SU-DHL-6 (cell line): ENCODE measurements at regions not wholly inside any gene's neighbourhood (a gene's known extent, or its start where the extent isn't known, plus 50 kb on each side); places are given as distances from the start of the nearest gene placed in this dataset.

Experiments used
- H2AFZ ChIP-seq: fragments of 200-600 bp; sonication (generic); 2 replicates; pipeline ENCODE4 v1.6.1; 2014; ENCODE audit warnings: low read depth, mild to moderate bottlenecking, moderate library complexity, mixed read lengths, antibody characterized with exemption, low read length; ENCODE audit not compliant: severe bottlenecking
- H3F3A ChIP-seq: fragments of 200-600 bp; shearing (Covaris generic); 2 replicates; pipeline ENCODE4 v1.6.0; 2016; ENCODE audit warnings: antibody characterized with exemption, mild to moderate bottlenecking; ENCODE audit not compliant: insufficient read depth
- H3K27ac ChIP-seq: fragments of 200-600 bp; sonication (generic); 2 replicates; pipeline ENCODE4 v1.5.1; 2016; ENCODE audit warnings: low read depth, mild to moderate bottlenecking, low read length, moderate library complexity, mixed read lengths
- H3K27me3 ChIP-seq: fragments of 200-600 bp; sonication (generic), shearing (Covaris generic); 2 replicates; pipeline ENCODE4 v1.6.0; 2014; ENCODE audit warnings: mild to moderate bottlenecking, low read length
- H3K36me3 ChIP-seq: fragments of 200-600 bp; sonication (generic); 2 replicates; pipeline ENCODE4 v1.6.1; 2014; ENCODE audit warnings: mild to moderate bottlenecking, low read length, mixed read lengths
- H3K4me2 ChIP-seq: fragments of 300-600, 200-600 bp; shearing (Covaris generic), sonication (generic); 2 replicates; pipeline ENCODE4 v1.6.0; 2014; ENCODE audit warnings: low read length, low read depth, mild to moderate bottlenecking; ENCODE audit not compliant: poor library complexity, severe bottlenecking
- H3K4me3 ChIP-seq: fragments of 200-600 bp; sonication (generic); 2 replicates; pipeline ENCODE4 v1.5.1; 2014; ENCODE audit warnings: antibody characterized with exemption, low read length, mild to moderate bottlenecking, mixed read lengths; ENCODE audit not compliant: insufficient read depth, poor library complexity, severe bottlenecking
- H3K79me2 ChIP-seq: fragments of 200-600 bp; sonication (generic); 2 replicates; pipeline ENCODE4 v1.6.1; 2014; ENCODE audit warnings: mild to moderate bottlenecking, low read length, moderate library complexity; ENCODE audit not compliant: insufficient read depth
- H3K9ac ChIP-seq: fragments of 200-600 bp; sonication (generic); 2 replicates; pipeline ENCODE4 v1.7.0; 2014; ENCODE audit warnings: mild to moderate bottlenecking, low read length
- H3K9me2 ChIP-seq: fragments of 200-600 bp; sonication (generic); replicated peaks from 2 replicates; pipeline ENCODE4 v1.6.1; 2014; ENCODE audit warnings: low read length; ENCODE audit not compliant: insufficient read depth
- H3K9me3 ChIP-seq: fragments of 200-600 bp; sonication (generic); 2 replicates; pipeline ENCODE4 v1.6.1; 2014; ENCODE audit warnings: low read length, mixed read lengths; ENCODE audit not compliant: insufficient read depth
- H4K20me1 ChIP-seq: fragments of 200-600 bp; sonication (generic); 2 replicates; pipeline ENCODE4 v1.6.1; 2014; ENCODE audit warnings: low read depth, mild to moderate bottlenecking, antibody characterized with exemption, low read length, moderate library complexity, mixed read lengths
- EZH2phosphoT487 ChIP-seq: fragments of 200-600 bp; sonication (generic), shearing (Covaris generic); conservative IDR thresholded peaks from 2 replicates; pipeline ENCODE4 v1.6.1; 2018; ENCODE audit warnings: mild to moderate bottlenecking, antibody characterized with exemption, low read length, moderate library complexity, mixed read lengths
- TF ChIP-seq, protein P1 (sequence below): fragments of 200-600 bp; sonication (generic); IDR thresholded peaks from one replicate; pipeline ENCODE4 v1.5.1; 2017; ENCODE audit warnings: antibody characterized with exemption, mild to moderate bottlenecking, low read length, moderate library complexity; ENCODE audit not compliant: insufficient read depth, poor library complexity, severe bottlenecking

- H3K9me2 ChIP-seq = no peaks in the 10 kb centered on the region
- TF ChIP-seq EZH2phosphoT487 = no peak
- TF ChIP-seq, protein P1, sequence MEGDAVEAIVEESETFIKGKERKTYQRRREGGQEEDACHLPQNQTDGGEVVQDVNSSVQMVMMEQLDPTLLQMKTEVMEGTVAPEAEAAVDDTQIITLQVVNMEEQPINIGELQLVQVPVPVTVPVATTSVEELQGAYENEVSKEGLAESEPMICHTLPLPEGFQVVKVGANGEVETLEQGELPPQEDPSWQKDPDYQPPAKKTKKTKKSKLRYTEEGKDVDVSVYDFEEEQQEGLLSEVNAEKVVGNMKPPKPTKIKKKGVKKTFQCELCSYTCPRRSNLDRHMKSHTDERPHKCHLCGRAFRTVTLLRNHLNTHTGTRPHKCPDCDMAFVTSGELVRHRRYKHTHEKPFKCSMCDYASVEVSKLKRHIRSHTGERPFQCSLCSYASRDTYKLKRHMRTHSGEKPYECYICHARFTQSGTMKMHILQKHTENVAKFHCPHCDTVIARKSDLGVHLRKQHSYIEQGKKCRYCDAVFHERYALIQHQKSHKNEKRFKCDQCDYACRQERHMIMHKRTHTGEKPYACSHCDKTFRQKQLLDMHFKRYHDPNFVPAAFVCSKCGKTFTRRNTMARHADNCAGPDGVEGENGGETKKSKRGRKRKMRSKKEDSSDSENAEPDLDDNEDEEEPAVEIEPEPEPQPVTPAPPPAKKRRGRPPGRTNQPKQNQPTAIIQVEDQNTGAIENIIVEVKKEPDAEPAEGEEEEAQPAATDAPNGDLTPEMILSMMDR = no peak
- H3K27ac ChIP-seq = no peak overlapping the region
- no peaks in the 10 kb centered on the region for H3F3A ChIP-seq
- H3K4me3 ChIP-seq = no peak overlapping the region
- H3K9ac ChIP-seq = no peak overlapping the region
- no peaks in the 10 kb centered on the region for H4K20me1 ChIP-seq
- H3K36me3 ChIP-seq = no peaks in the 10 kb centered on the region
- H3K4me2 ChIP-seq = no peak overlapping the region
- H3K79me2 ChIP-seq = no peaks in the 10 kb centered on the region
- no peaks in the 10 kb centered on the region for H3K27me3 ChIP-seq
- no peaks in the 10 kb centered on the region for H3K9me3 ChIP-seq
- H2AFZ ChIP-seq = no peak overlapping the region
These were observed 185.8 kb upstream of the EOMES start for GRCh38 chr3:27907929-27908328.

- H3K9me2 ChIP-seq = no peaks in the 10 kb centered on the region
- H3K9me3 ChIP-seq = no peaks in the 10 kb centered on the region
- H3K36me3 ChIP-seq = no peaks in the 10 kb centered on the region
- TF ChIP-seq, protein P1 = no peak
- TF ChIP-seq EZH2phosphoT487 = no peak
- no peaks in the 10 kb centered on the region for H3K79me2 ChIP-seq
- H3K27me3 ChIP-seq = no peaks in the 10 kb centered on the region
- H4K20me1 ChIP-seq = no peaks in the 10 kb centered on the region
- H2AFZ ChIP-seq = no peak overlapping the region
- no peak overlapping the region for H3K27ac ChIP-seq
- no peak overlapping the region for H3K4me3 ChIP-seq
- no peaks in the 10 kb centered on the region for H3F3A ChIP-seq
- H3K9ac ChIP-seq = no peak overlapping the region
- no peak overlapping the region for H3K4me2 ChIP-seq
These were observed 188.3 kb upstream of the EOMES start for GRCh38 chr3:27910456-27910855.

DNA sequence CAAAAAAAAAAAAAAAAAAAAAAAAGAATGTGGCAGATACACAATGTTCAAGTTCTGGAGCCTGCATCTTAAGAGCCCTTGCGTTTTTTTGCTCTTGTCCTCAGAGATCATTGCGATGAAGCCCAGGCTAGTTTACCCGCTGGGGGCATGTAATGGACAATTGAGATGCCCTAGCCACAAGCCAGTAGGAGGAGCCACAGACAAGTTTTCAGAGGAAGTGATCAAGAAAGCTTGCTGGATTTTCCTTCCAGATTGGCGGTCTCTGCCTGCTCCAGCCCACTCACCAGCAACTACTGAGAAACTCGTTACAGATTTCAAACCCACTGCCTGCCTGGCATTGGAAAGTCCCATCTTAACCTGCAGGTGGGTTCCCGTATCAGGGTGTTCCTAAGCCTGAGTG, 192.1 kb upstream of the EOMES start:
- no peak overlapping the region for H3K27ac ChIP-seq
- TF ChIP-seq, protein P1 = no peak

More for the DNA sequence above, 192.1 kb upstream of the EOMES start:
- Histone ChIP-seq H3K9me2 (no peaks in the 10 kb centered on the region), H3K4me3 (no peak overlapping the region), H3K36me3 (no peaks in the 10 kb centered on the region), H3K4me2 (no peak overlapping the region), H4K20me1 (no peaks in the 10 kb centered on the region), H3K79me2 (no peaks in the 10 kb centered on the region), H3K9ac (no peak overlapping the region), H3K9me3 (no peaks in the 10 kb centered on the region), H2AFZ (no peak overlapping the region), H3F3A (no peaks in the 10 kb centered on the region), H3K27me3 (no peaks in the 10 kb centered on the region)
